B cell (primary cell): ENCODE measurements at regions not wholly inside any gene's neighbourhood (a gene's known extent, or its start where the extent isn't known, plus 50 kb on each side); places are given as distances from the start of the nearest gene placed in this dataset.

Experiments used
- EZH2 ChIP-seq: IDR thresholded peaks from 2 replicates; pipeline ENCODE4 v1.6.1; 2012; ENCODE audit warnings: borderline replicate concordance, low read depth, mild to moderate bottlenecking, moderate library complexity, low read length; ENCODE audit not compliant: insufficient read depth, poor library complexity, severe bottlenecking
- TF ChIP-seq, protein P1 (sequence below): fragments of 200-600 bp; IDR thresholded peaks from one replicate; pipeline ENCODE4 v1.8.0; 2022; ENCODE audit warnings: antibody characterized with exemption, mild to moderate bottlenecking

GRCh38 chr10:9028231-9028630 is 973.7 kb downstream of the GATA3 start:
- TF ChIP-seq, protein P1, sequence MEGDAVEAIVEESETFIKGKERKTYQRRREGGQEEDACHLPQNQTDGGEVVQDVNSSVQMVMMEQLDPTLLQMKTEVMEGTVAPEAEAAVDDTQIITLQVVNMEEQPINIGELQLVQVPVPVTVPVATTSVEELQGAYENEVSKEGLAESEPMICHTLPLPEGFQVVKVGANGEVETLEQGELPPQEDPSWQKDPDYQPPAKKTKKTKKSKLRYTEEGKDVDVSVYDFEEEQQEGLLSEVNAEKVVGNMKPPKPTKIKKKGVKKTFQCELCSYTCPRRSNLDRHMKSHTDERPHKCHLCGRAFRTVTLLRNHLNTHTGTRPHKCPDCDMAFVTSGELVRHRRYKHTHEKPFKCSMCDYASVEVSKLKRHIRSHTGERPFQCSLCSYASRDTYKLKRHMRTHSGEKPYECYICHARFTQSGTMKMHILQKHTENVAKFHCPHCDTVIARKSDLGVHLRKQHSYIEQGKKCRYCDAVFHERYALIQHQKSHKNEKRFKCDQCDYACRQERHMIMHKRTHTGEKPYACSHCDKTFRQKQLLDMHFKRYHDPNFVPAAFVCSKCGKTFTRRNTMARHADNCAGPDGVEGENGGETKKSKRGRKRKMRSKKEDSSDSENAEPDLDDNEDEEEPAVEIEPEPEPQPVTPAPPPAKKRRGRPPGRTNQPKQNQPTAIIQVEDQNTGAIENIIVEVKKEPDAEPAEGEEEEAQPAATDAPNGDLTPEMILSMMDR: no peak
- no peak for TF ChIP-seq EZH2
